NCI-H1436 treated with DMSO at 0.1 percent for 48 hours (cell line): ENCODE measurements at regions not wholly inside any gene's neighbourhood (a gene's known extent, or its start where the extent isn't known, plus 50 kb on each side); places are given as distances from the start of the nearest gene placed in this dataset.
"Not testable (repeated sequence)": the region's sequence is repeated elsewhere in the genome, so short reads cannot be mapped to it uniquely, and the experiment has no call there.

ENCODE experiments used
- DNase-seq: peaks from one replicate; lab custom pipeline; 2025; lab: John Stamatoyannopoulos, UW

DNA sequence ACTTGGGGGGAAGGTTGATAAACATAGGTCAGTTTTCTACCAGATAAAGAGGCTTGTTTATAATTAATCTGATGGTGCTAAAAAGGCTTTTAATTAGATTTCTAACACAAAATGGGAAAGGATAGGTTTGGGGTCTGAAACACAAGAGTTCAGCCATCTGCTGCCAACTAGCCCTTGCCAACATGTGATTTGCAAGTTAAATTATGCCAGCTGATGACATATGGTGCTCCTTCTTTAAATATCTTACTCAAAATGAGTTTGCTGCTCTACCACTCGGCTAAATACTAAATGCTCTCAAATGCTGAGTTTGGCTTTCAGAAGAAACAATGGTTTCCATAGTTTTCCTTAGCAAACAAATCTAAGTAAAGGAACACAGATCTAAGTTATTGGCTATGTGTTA lies 557.8 kb upstream of the CCDC54 start:
- DNase-seq = no peak

- DNase-seq = no peak
Measured at GRCh38 chr3:106820726-106821362, 556.4 kb upstream of the CCDC54 start.

- no peak for DNase-seq
Measured at GRCh38 chr3:106821801-106822200, 555.4 kb upstream of the CCDC54 start.

- no peak for DNase-seq
Measured at GRCh38 chr3:106822204-106822603, 555.0 kb upstream of the CCDC54 start.

DNA sequence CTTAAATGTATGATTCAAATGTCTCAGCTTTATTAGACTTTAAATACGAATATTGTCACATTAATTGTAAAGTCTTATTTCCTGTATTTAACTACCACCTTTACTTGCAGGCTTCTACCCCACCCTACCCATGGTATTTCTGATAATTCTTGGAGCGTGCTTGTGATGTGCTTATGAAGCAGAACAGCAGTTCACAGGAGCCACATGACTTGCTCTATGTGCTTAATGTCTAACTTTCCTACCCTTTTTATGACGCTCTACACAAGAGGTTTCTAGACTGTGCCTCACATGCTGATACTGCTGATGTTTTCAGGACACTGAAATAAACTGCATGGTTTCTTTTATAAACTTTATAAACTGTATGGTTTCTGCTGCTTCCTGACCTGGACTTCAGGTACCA lies 553.5 kb upstream of the CCDC54 start:
- DNase-seq = no peak

GRCh38 chr3:106824856-106825255 lies 552.4 kb upstream of the CCDC54 start:
- DNase-seq = no peak

DNA sequence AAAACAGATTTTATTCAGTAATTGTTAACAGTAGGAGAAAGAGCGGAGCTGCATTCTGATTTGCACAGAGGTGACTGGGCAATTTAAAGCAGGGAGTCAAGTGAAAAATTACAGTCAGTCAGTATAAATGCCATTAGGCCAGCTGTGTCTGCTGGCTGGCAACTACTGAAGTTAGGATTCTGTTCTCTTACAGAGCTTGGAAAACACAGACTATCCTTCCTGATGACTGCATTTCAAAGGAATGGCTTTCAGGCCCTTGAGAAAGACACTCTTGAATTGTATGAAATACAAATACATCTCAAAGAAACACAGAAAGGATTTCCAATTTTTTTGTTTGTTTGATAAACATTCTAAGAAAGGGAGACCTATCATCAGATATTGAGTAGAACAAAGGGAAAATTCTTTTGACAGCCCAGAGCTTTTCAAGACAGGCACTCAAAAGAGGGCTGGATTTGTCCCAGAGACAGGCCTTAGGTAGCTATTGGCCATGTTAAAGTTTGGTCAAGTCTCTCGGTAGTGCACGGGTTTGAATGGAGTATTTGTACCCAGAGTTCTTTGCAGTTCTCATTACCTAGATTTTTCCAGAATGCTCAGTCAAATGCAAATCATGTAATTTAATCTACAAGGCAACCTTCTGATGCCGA lies 551.2 kb upstream of the CCDC54 start:
- no peak for DNase-seq

DNA sequence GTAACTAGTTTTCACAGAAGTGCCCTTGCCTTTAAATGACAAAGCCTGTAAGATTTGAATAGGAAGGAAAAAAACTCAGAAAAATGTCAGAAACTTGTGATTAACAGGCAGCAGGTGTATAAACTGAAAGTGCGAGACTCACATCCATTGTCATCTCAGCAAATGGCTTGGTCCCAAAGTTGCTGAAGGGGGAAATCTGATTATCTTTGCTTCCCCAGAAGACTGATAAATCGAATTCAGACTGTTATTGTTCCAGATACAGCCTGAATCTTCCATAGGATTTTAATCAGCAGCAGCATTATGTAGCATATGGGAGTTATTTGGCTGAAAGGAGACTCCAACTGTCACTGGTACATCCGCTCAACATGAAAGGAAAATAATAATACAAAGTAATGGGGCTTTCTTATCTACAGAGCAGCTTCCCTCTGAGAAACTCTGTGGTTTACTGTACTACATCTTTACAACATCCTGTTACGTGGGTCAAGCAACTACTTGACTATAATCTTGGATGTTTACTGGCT lies 550.4 kb upstream of the CCDC54 start:
- DNase-seq = no peak

DNA sequence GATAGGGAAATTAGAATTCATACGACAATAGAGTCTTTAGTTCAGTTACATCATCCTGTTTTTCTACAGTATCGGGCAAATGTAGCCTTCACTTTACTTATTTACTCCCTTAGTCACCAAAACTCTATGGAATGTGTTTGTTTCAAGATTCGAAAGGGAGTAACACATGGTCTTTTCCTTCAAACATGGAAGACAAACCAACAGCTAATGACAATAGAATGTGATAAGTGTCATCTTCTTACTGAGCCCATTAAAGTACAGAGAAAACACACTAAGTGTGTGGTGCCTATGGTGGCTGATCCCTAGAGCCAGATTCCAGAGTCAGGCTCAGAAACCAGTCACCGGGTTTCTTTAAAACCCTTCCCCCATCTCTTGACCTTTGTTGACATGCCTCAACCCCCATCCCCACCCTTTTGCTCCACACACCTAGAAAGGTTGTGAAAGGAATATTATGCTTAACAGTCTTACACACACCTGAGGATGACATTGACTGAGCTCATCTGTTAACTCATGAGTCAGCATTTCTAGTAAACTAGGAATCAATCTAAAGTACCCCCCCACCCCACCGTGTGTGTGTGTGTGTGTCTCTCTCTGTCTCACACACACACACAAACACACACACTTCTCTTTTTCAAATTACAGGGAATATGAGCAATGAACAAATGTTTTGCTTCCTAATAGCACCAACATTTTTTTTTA lies 549.6 kb upstream of the CCDC54 start:
- no peak for DNase-seq

- no peak for DNase-seq
Measured at GRCh38 chr3:106829206-106829605, 548.0 kb upstream of the CCDC54 start.

GRCh38 chr3:106830334-106830733 lies 546.9 kb upstream of the CCDC54 start:
- DNase-seq = no peak

- no peak for DNase-seq
Measured at GRCh38 chr3:106836906-106837305, 540.3 kb upstream of the CCDC54 start.

DNA sequence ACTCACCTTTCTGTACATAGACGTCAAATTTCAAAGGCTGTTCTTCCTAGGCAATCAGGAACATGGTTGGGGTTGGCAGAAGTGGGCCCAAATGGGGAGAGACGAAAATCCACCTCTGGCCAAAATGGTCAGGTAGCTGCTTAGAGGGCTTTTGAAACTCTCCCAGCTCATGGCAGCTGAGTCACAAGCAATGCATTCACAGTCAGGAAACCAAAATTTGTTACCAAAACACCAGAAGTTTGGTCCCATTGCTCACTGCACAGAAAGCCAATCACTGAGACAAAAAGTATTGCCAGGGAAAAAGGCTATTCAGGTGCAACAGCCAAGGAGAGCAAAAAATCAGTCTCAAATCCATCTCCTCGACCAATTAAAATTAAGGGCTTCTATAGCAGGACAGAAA lies 539.6 kb upstream of the CCDC54 start:
- no peak for DNase-seq

- no peak for DNase-seq
Measured at GRCh38 chr3:106839576-106840280, 537.5 kb upstream of the CCDC54 start.

GRCh38 chr3:106840319-106840718 lies 536.9 kb upstream of the CCDC54 start:
- DNase-seq = no peak

- DNase-seq = no peak
Measured at GRCh38 chr3:106842151-106842550, 535.1 kb upstream of the CCDC54 start.

- no peak for DNase-seq
Measured at GRCh38 chr3:106844638-106845037, 532.6 kb upstream of the CCDC54 start.

GRCh38 chr3:106848099-106848498 lies 529.1 kb upstream of the CCDC54 start:
- DNase-seq = no peak

DNA sequence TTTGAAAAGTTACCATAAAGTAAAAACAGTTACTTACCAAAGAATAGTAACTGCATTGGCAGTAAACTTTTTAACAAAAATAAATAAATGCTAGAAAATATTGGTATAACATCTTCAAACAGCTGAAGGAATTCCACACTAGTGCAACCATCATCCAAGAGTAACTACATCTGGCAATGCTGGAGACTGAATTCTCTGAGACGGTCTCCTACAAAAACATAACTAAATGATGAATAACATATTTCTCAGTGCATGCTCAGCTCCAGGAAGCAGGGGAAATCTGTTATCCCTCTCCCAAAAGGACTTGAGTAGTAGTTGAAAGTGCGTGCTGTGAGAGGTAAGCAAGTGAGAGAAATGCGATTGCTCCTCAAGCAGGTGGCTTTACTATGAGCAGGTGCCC lies 526.8 kb upstream of the CCDC54 start:
- no peak for DNase-seq

- not testable (repeated sequence) for DNase-seq
Measured at GRCh38 chr3:106858321-106858720, 518.9 kb upstream of the CCDC54 start.

- DNase-seq = no peak
Measured at GRCh38 chr3:106860182-106860581, 517.1 kb upstream of the CCDC54 start.

GRCh38 chr3:106862067-106862466 lies 515.2 kb upstream of the CCDC54 start:
- no peak for DNase-seq

- DNase-seq = no peak
Measured at GRCh38 chr3:106877627-106878026, 499.6 kb upstream of the CCDC54 start.
